ENCODE measurements at regions not wholly inside any gene's neighbourhood (a gene's known extent, or its start where the extent isn't known, plus 50 kb on each side); places are given as distances from the start of the nearest gene placed in this dataset.

- POLR2A ChIA-PET, result no interaction called here
- TF ChIP-seq CTCF (IDR thresholded peaks at IDR 0.05; ENCODE audit: control extremely low read depth, extremely low read depth, low read depth, missing control alignments), result no peak
- CTCF ChIA-PET, result no interaction called here
- DNase-seq (ENCODE audit: extremely low spot score), result no peak
Observed at GRCh38 chr16:54418903-54419302, 132.3 kb upstream of the IRX3 start.

GRCh38 chr16:54417384-54417783 is 130.8 kb upstream of the IRX3 start:
- TF ChIP-seq CTCF (IDR thresholded peaks at IDR 0.05; ENCODE audit: control extremely low read depth, extremely low read depth, low read depth, missing control alignments), result no peak
- POLR2A ChIA-PET, result no interaction called here
- CTCF ChIA-PET, result interaction anchor here (1.9 kb wide), 1 partner anchor 13 kb away, joined by 8 read pairs; no protein-coding TSS in a partner anchor
- DNase-seq (ENCODE audit: extremely low spot score), result no peak

- ChIA-PET POLR2A (no interaction called here), CTCF (no interaction called here)
- no peak for DNase-seq (ENCODE audit: extremely low spot score)
- no peak for TF ChIP-seq CTCF (IDR thresholded peaks at IDR 0.05; ENCODE audit: control extremely low read depth, extremely low read depth, low read depth, missing control alignments)
Observed at GRCh38 chr16:54414671-54415070, 128.1 kb upstream of the IRX3 start.

- no peak for DNase-seq (ENCODE audit: extremely low spot score)
- TF ChIP-seq CTCF (IDR thresholded peaks at IDR 0.05; ENCODE audit: control extremely low read depth, extremely low read depth, low read depth, missing control alignments), result no peak
- ChIA-PET CTCF (no interaction called here), POLR2A (no interaction called here)
Observed at GRCh38 chr16:54412777-54413455, 126.3 kb upstream of the IRX3 start.

- POLR2A ChIA-PET, result no interaction called here
Observed at GRCh38 chr16:54412037-54412436, 125.5 kb upstream of the IRX3 start.

GRCh38 chr16:54411544-54411943 is 125.0 kb upstream of the IRX3 start:
- no peak for DNase-seq (ENCODE audit: extremely low spot score)
- POLR2A ChIA-PET, result no interaction called here
- CTCF ChIA-PET, result no interaction called here
- no peak for TF ChIP-seq CTCF (IDR thresholded peaks at IDR 0.05; ENCODE audit: control extremely low read depth, extremely low read depth, low read depth, missing control alignments)

More at GRCh38 chr16:54412037-54412436, 125.5 kb upstream of the IRX3 start:
- no peak for TF ChIP-seq CTCF (IDR thresholded peaks at IDR 0.05; ENCODE audit: control extremely low read depth, extremely low read depth, low read depth, missing control alignments)
- DNase-seq (ENCODE audit: extremely low spot score), result no peak
- CTCF ChIA-PET, result no interaction called here

Measured in GM10248 (cell line).